Fibroblast of the aortic adventitia (primary cell): ENCODE measurements at regions not wholly inside any gene's neighbourhood (a gene's known extent, or its start where the extent isn't known, plus 50 kb on each side); places are given as distances from the start of the nearest gene placed in this dataset.

Experiments used
- DNase-seq: peaks from one replicate; pipeline ENCODE4 v3.0.0-alpha.2; 2010; ENCODE audit warnings: low read depth
- H3K4me3 ChIP-seq: 2 replicates; pipeline ENCODE4 v1.5.1; 2011; ENCODE audit warnings: low read depth, mild to moderate bottlenecking, control low read depth, low read length, moderate library complexity
- TF ChIP-seq, protein P1 (sequence below): IDR thresholded peaks from 2 replicates; pipeline ENCODE4 v1.5.1; 2011; ENCODE audit warnings: mild to moderate bottlenecking, low read length, control low read depth, inconsistent platforms; ENCODE audit not compliant: insufficient read depth

- no peak overlapping the region for H3K4me3 ChIP-seq
- peak; percentile 81 for DNase-seq
- TF ChIP-seq, protein P1, sequence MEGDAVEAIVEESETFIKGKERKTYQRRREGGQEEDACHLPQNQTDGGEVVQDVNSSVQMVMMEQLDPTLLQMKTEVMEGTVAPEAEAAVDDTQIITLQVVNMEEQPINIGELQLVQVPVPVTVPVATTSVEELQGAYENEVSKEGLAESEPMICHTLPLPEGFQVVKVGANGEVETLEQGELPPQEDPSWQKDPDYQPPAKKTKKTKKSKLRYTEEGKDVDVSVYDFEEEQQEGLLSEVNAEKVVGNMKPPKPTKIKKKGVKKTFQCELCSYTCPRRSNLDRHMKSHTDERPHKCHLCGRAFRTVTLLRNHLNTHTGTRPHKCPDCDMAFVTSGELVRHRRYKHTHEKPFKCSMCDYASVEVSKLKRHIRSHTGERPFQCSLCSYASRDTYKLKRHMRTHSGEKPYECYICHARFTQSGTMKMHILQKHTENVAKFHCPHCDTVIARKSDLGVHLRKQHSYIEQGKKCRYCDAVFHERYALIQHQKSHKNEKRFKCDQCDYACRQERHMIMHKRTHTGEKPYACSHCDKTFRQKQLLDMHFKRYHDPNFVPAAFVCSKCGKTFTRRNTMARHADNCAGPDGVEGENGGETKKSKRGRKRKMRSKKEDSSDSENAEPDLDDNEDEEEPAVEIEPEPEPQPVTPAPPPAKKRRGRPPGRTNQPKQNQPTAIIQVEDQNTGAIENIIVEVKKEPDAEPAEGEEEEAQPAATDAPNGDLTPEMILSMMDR = no peak
Observed at GRCh38 chr17:69733171-69734012, 318.9 kb downstream of the MAP2K6 start.

GRCh38 chr17:69734656-69735055 lies 320.2 kb downstream of the MAP2K6 start:
- H3K4me3 ChIP-seq = no peak overlapping the region
- TF ChIP-seq, protein P1 = no peak
- DNase-seq = no peak

- no peak for DNase-seq
- H3K4me3 ChIP-seq = no peak overlapping the region
- TF ChIP-seq, protein P1 = no peak
Observed at GRCh38 chr17:69735285-69735684, 320.8 kb downstream of the MAP2K6 start.

DNA sequence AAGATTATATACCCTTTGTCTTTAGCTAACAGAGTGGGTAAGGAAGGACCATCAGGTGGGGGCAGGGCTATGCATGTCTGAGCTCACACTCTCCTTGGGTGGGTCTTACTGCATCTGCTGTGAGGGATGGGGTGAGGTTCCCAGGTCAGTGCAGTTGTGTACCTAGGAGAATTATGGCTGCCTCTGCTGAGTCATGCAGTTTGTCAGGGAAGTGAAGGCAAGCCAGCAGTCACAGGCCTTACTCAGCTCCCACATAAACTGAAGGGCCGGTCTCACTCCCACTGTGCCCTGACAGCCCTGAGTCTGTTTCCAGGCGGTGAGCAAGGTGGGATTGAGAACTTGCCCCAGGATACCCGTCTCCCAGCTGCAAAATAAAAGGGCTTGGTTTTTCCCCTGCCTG lies 328.6 kb downstream of the MAP2K6 start:
- TF ChIP-seq, protein P1 = no peak
- no peak for DNase-seq
- H3K4me3 ChIP-seq = no peak overlapping the region

GRCh38 chr17:69744512-69745070 lies 330.1 kb downstream of the MAP2K6 start:
- H3K4me3 ChIP-seq = no peak overlapping the region
- TF ChIP-seq, protein P1 = no peak
- DNase-seq = no peak

GRCh38 chr17:69749911-69750310 lies 325.1 kb upstream of the KCNJ16 start:
- TF ChIP-seq, protein P1 = no peak
- DNase-seq = no peak
- H3K4me3 ChIP-seq = no peak overlapping the region
